ENCODE measurements at regions not wholly inside any gene's neighbourhood (a gene's known extent, or its start where the extent isn't known, plus 50 kb on each side); places are given as distances from the start of the nearest gene placed in this dataset.

- TF ChIP-seq BHLHE40 (IDR thresholded peaks at IDR 0.05; ENCODE audit: low read depth, low read length) (no peak), CTCF (conservative IDR thresholded peaks at IDR 0.05; ENCODE audit: low read depth, low read length) (peak; percentile 44), FOS (IDR thresholded peaks at IDR 0.05; ENCODE audit: low read depth, low read length) (no peak)
Observed at GRCh38 chr7:142485617-142486226, 227.9 kb upstream of the PRSS58 start.
